HG03097 (cell line): ENCODE measurements at regions not wholly inside any gene's neighbourhood (a gene's known extent, or its start where the extent isn't known, plus 50 kb on each side); places are given as distances from the start of the nearest gene placed in this dataset.
A peak's percentile ranks its signal among the peaks of the same experiment; 100 is the strongest.

ENCODE experiments used
- ATAC-seq: cut with Tn5 transposase; IDR thresholded peaks from one replicate; pipeline ENCODE4 v1.9.1; 2021; ENCODE audit not compliant: unreplicated experiment, low FRiP score

DNA sequence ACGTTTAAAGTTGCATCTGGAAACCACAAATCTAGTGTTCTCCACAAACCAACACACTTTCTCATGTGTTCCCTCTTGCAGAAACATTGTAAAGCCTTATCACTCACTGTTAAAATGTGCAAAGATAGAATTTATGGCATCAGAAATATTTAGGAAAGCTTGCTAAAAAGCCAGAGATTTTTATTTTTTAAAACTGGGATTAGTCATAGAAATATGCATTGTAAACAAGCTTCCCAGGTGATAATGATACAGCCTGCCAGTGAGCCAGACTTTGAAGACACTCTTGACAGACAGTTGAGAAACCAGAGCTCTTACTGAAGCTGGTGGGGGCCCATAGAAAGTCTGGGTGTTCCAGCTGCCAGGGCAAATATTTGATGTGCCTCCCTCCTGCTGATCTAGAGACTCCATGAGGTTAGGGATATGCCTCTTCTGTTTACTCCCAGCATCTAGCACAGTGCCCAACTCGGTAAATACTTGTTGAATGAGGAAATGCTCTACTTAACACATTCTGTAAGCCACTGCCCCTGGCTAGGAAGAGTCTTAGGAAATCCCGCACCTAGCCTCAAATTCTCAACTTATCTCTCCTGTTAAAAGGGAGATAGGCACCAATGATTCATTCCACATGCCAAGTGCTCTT, 179.0 kb upstream of the RASGEF1B start:
- ATAC-seq, result no peak

GRCh38 chr4:81648576-81649275, 177.0 kb upstream of the RASGEF1B start:
- ATAC-seq, result peak; percentile 97

- ATAC-seq, result no peak
These were observed 175.7 kb upstream of the RASGEF1B start for GRCh38 chr4:81647388-81647787.

- no peak for ATAC-seq
These were observed 170.8 kb upstream of the RASGEF1B start for GRCh38 chr4:81642543-81642942.

GRCh38 chr4:81639248-81639647, 167.5 kb upstream of the RASGEF1B start:
- ATAC-seq, result no peak

- no peak for ATAC-seq
These were observed 167.0 kb upstream of the RASGEF1B start for GRCh38 chr4:81638698-81639097.

DNA sequence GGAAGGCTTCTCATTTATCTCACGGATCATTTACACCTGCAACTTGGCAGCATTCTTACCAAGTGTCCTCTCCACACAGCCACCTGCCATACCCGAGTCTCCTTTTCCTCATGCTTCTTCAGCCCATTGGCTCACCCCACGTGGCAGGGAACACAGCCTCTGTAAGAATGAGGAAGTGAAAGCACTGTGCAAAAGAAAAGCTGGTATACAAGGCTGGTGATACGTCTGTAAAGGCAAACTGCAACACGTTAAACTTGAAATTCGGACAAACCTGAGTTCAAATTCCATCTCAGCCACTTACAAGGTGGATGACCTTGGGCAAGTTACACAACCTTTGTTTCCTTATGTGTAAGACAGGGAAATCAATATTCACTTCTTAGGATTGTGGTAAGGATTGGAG, 164.0 kb upstream of the RASGEF1B start:
- ATAC-seq, result peak; percentile 84

DNA sequence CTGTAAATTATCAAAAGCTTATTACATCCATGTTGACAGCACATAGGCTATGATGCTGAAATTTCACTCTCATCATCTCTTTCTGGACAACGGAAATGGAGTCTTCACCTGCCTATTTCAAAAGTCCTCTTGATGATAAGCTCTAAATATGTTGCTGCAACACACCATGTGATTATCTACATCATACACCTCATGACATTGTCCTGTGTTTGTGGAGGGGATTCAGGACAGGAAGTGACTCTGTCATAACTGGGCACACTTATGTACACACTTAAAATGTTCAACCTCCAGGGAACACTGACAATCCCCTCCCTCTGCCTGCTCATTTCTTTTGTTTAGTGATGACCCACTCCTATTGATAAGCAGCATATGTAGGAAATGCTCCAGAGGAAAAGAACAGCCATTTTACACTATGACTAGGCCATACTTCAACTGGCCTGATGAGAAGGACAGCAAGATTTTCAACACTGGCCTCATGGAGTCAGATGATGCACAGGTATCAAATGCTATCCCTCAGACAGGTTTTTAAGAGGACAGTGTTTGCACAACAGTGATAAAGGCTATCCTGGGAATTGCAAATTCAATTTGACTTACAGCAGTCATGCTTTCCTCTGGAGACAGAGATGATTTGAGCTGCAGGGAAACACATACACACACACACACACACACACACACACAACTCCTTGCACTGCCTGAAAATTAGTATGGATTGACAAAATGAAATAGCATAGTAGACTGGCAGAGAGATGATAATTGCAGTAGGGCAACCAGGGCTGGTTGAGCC, 163.3 kb upstream of the RASGEF1B start:
- no peak for ATAC-seq

GRCh38 chr4:81634165-81634564, 162.5 kb upstream of the RASGEF1B start:
- ATAC-seq, result no peak

DNA sequence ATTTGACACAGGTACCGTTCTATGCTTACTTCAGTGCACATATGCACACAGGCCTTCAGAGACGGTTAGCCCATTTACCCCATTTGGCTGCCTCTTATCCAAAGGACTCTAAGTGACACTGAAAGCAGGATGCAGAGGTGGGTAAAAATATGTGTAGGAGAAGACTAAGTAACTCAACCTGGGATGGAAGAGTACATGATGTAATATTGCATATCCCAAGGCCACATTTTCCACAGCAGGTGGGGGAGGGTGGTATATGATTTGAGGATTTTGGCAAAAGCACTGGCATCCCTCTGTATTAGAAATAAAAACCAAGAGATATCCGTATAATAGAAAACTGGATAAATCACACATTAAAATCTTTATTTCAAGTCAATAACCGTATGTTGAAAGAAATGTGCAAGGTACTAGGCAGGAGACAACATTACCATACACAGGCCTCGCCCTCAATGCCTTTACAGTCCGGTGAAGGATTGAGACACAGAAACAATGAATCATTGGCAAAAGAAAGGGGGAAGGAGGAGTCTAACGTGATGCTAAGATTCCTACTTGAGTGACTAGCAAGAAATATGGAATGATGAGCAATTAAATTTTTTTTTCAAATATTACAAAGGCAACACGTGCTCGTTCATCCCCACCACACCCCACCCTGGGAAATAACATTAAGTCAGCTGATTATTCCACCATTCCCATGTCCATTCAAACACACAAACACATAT, 161.0 kb upstream of the RASGEF1B start:
- no peak for ATAC-seq

- ATAC-seq, result peak; percentile 42
These were observed 160.3 kb upstream of the RASGEF1B start for GRCh38 chr4:81631958-81632441.

GRCh38 chr4:81629366-81629765, 157.7 kb upstream of the RASGEF1B start:
- no peak for ATAC-seq

DNA sequence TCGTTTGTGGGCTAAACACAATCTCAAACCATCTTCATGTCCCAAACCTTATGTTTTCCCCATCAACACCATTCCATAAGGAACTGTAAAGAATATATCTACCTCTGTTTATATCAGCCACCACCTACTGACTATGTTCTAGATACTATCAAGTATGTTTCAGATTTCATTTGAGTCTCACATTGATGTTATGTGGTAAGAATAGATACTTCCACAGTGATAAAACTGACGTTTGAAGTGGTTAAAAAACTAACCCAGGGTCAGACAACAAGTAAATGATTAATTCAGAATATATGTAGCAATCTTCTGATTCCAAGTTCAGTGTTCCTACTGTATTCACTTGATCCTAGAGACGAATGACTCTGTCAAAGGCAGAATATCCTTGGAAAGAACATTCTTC, 156.8 kb upstream of the RASGEF1B start:
- ATAC-seq, result peak; percentile 67

DNA sequence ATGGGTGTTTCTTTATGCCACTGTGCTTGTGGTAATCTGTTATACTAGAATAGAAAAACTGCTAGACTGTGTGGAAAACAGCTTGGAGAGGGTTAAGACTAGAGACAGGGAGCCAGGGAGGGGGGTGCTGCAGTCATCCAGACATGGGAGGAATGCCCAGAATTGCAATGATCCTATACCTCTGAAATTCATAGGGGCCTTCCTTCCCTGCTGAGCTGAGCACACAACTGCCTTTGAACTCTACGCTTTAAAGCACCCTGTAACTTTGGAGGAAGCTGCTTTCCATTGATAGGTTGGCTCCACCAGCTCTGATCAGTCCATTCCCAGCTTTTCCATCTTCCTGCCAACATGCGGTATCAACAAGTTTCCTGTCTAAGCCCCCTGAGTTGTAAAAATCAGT, 155.9 kb upstream of the RASGEF1B start:
- no peak for ATAC-seq

- ATAC-seq, result no peak
These were observed 155.1 kb upstream of the RASGEF1B start for GRCh38 chr4:81626851-81627250.

DNA sequence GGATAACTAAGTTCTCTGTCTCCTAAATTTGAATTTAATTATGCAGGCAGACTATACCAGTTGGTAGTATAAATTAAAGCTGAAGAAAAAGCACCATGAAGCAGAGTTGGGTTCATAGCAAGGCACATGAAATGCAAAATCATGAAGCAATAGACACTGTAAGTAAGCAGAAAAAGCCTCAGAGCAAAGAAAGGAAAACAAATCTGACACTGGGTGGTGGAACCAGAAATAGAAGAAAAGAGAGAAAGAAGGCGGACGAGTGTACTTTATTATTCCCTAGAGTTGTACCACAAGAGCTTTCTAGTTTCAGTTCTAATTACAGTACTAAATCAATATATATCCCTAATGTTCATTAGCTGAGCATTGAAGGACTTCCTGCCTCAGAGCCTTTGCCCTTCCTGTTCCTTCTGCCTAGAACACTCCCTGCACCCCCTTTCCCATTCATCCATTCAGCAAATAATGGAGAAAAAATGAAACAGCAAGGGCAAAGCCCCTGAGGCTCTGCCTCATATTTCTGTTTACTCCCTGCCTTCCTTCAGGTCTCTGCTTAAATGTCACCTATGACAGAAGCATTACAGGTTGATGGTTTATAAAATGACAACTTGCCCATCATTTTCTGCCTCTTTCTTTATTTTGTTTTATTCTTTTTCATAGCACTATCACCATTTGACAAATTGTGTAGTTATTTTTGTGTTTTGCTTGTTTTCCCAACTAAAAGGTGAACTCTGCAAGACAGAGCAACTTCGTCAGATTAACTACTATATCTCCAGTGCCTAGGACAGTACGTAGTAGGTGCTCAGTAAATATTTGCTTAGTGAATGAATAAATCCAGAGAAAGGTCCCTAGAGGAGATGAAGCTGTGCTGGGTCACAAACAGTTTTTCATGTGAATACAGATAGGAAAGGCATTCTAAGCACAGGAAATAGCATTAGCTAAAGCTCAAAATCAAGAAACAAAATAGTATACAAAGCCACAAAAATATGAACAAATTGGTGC, 154.0 kb upstream of the RASGEF1B start:
- no peak for ATAC-seq

- no peak for ATAC-seq
These were observed 151.7 kb upstream of the RASGEF1B start for GRCh38 chr4:81623434-81623833.

DNA sequence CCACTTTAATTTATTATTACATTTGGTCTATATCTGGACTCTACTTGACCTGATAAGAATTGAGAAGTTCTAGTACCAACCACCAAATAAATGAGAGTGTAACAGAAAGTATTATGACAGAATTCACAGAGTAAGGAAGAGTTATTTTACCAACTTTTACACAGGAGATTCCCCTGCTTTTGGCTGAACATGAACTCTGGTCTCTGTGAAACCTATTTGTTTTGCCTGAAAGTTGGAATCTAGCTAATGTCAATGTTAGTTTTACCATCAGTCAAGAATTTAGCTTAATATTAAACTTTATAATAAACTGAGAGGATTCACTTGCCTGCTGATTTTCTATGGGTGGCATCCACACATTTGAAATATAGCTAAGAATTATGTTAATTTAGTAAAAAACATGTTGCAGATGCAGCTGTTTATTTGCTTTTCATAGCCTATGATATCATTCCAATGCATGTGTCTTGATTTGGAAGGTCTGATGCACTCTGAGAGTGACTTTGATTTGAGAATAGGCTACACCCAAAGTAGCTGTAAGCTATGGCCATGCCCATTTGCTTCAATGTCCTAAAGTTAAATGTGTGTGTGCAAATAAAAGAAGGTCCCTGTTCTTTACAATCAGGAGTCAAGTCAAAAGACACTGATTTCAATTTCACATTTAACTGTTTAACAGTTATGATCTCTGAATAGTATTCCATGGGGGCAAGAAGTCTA, 150.9 kb upstream of the RASGEF1B start:
- ATAC-seq, result no peak

DNA sequence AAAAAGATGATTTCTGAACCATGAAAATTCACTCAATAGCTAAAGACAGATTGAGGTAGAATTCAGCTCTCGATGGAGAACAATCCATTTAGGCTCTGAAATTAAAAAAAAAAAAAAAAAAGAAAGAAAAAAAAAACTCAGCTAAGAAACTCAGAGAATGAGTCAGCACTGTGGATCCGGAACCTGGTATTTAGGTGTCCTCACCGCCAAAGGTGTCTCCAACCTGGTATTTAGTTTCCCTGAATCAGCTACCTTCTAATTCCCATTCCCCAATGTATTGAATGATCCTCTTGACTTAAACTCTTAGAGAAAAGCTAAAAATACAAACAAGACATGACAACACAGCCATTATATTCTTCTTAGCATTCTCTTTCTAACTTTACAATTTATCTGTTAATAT, 150.3 kb upstream of the RASGEF1B start:
- ATAC-seq, result no peak
